ENCODE measurements at regions not wholly inside any gene's neighbourhood (a gene's known extent, or its start where the extent isn't known, plus 50 kb on each side); places are given as distances from the start of the nearest gene placed in this dataset.
"Not testable (repeated sequence)": the region's sequence is repeated elsewhere in the genome, so short reads cannot be mapped to it uniquely, and the experiment has no call there.

- DNase-seq (ENCODE audit: low spot score) = no peak
Observed at GRCh38 chr22:47409539-47410275, 647.3 kb downstream of the TBC1D22A start.

GRCh38 chr22:47408409-47408808 lies 646.0 kb downstream of the TBC1D22A start:
- DNase-seq (ENCODE audit: low spot score) = no peak

DNA sequence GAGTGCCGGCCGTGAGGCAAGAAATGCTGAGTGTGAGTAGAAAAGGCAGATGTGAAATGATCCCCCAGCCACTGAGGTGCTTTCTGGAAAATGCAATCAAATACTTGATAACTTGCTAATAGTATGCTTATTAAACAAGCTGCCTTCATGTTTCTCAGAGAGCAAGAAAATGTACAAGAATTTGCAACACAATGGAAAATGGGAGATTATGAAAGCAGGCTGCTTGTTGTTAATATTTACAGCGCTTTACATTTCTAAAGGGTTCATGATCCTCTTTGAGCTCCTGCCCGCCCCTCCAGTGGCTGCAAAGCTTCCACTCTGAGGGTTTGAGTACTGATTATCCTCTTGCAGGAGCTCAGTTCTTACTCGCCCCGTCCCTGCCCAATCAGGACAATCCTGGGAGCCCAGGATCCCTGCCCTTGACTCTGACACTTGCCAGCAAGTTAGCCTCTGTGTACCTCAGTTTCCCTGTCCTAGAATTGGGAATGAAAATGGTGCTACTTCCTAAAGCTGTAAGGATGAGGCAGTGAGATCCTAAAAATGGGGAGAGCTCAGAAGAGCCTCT lies 645.1 kb downstream of the TBC1D22A start:
- DNase-seq (ENCODE audit: low spot score) = no peak

GRCh38 chr22:47406896-47407295 lies 644.4 kb downstream of the TBC1D22A start:
- DNase-seq (ENCODE audit: low spot score) = no peak

DNA sequence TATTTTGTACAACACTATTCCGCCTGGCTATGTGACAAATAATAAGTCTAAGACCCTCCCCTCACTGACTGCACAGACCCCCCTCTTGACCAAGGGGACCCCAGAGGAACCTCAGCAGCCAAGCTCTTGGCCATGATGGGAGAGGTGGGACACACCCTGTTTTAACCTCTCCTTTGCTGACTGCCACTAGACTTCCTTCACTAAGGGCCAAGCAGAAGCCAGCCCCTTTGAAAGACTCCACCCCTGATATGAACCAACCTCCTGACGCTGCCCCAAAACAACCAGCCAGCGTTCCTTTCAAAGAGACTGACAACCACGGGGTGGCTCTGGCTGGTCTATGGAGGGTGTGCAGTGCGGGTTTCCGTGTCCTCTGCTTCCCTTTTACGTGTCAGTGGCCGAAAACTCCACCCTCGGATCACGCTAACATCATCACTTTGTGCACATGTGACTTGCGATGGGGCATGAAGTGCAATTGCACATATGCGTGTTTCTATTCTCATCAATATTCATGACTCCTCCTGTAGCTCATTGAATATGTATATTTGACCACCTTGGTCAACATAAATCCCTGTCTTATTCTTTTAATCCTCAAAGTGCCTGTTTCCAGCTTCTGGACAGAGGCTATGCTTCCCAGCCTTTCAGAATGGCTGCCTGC lies 643.9 kb downstream of the TBC1D22A start:
- no peak for DNase-seq (ENCODE audit: low spot score)

DNA sequence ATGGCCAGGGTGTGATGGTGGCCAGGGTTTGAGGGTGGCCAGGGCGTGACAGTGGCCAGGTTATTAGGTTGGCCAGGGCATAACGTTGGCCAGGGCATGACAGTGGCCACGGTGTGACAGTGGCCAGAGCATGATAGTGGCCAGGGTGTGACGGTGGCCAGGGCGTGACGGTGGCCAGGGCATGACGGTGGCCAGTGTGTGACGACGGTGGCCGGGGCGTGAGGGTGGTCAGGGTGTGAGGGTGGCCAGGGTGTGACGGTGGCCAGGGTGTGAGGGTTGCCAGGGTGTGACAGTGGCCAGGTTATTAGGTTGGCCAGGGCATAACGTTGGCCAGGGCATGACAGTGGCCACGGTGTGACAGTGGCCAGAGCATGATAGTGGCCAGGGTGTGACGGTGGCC lies 642.8 kb downstream of the TBC1D22A start:
- DNase-seq (ENCODE audit: low spot score) = not testable (repeated sequence)

DNA sequence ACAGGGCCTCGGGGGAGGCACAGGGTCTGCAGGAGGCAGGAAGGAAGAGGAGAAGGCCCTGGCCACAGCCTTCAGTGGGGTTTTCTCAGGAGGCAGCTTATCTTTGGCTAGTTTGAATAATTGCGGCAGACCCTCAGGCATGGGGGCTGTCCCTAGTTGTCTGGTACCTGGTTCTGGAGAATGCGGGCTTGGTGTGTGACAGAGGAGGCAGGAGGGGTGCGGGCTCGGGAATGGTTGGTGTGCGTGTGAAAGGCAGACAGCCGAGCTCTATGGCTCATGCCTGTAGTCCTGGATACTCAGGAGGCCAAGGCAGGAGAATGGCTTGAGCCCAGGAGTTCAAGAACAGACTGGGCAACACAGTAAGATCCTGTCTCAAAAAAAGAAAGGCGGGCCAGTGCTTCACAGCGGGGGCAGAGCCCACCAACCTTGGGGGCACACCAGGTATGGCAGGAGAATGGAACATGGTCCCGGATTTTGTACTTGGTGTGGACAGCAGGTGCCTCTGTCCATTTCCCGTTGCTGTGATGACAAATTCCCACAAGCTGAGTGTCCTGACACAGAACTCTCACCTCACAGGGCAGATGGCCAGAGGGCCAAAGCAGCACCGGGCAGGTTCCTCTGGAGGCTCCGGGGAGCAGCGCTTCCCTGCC lies 640.6 kb downstream of the TBC1D22A start:
- no peak for DNase-seq (ENCODE audit: low spot score)

DNA sequence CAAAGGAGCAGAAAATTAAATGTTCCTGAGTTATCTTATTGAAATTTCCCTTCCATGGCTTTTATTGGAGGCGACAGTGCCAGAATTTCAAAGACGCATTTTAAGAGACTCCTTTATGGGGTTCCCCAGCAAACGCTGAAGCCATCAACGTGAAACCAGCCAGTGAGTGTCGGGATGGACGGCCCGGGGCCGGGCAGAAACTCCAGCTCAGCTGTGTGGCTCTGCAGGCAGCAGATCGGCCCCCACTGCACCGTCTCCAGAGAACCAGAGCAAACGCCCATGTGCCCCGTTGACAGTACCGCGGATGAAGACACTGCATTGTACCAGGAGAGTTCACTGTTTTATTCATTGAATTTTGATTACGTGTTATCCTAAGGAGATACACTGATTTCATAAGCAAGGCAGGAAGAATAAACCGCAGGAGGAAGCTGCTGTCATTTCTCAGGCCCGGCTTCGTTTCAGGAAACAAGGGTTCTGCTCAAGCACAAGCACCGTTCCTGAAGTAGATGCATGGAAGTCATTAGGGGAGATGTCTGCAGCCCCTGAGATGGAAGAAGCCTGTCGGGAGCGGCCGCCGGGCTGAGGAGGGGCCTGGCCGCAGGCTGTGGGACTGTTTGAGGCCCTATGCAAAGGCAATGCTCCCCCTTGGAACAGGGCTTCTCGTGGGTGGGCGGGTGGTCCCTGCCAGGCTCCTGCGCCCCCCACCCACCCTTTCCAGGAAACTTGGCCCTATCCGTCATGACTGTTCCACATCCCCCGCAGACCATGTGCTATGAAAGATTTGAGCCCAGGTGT lies 639.7 kb downstream of the TBC1D22A start:
- DNase-seq (ENCODE audit: low spot score) = no peak

GRCh38 chr22:47401592-47401898 lies 639.1 kb downstream of the TBC1D22A start:
- DNase-seq (ENCODE audit: low spot score) = no peak

DNA sequence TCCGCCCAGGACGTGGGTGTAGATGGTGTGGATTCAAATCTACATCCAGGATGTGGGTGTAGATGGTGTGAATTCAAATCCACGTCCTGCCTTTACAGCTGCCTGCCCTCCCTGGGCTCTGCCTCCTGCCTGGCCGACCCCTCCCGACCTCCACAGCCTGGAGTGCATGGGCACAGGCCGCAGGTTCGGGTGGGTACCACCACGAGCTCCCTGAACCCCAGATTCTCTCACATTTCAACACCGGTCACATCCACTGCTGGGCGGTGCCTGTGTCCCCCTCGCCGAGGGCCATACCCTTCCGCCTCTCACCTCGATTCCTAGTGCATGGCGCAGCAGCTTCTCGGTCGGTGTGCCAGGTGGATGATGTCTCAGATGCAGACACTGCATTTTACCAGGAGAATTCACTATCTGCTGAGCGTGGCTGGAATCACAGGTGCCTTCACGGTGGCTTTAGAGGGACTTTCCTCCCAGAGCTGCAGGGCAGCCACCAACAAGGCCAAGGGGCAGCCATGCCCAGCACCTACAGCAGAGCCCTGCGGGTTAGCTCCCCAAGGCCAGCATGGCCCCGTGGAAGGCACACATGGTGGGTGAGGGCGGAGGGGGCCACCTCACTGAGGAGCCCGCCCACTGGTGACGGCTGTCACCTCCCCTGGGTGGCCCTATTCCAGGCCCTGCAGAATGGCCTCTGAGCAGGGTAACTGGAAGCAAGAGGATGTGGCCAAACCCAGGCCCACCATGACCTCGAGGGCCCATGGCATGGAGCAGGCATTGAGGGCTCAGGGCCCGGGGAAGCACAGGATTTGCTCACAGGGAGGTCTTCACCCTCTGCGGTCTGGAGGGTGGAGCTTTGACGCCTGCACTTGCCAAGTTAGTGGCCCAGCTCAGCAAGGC lies 638.5 kb downstream of the TBC1D22A start:
- no peak for DNase-seq (ENCODE audit: low spot score)

DNA sequence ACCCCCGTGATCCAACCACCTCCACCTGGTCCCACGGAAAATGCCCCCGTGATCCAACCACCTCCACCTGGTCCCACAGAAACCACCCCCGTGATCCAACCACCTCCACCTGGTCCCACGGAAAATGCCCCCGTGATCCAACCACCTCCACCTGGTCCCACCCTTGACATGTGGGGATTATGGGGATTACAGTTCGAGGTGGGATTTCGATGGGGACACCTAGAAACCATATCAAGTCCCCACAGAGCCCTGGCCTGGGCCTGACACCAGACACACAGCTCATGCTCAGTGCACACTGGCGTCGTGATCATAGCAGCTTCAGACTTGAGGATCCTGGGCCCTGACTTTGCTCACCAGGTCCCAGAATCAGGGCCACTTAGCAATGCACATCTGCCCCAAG lies 637.7 kb downstream of the TBC1D22A start:
- DNase-seq (ENCODE audit: low spot score) = not testable (repeated sequence)

DNA sequence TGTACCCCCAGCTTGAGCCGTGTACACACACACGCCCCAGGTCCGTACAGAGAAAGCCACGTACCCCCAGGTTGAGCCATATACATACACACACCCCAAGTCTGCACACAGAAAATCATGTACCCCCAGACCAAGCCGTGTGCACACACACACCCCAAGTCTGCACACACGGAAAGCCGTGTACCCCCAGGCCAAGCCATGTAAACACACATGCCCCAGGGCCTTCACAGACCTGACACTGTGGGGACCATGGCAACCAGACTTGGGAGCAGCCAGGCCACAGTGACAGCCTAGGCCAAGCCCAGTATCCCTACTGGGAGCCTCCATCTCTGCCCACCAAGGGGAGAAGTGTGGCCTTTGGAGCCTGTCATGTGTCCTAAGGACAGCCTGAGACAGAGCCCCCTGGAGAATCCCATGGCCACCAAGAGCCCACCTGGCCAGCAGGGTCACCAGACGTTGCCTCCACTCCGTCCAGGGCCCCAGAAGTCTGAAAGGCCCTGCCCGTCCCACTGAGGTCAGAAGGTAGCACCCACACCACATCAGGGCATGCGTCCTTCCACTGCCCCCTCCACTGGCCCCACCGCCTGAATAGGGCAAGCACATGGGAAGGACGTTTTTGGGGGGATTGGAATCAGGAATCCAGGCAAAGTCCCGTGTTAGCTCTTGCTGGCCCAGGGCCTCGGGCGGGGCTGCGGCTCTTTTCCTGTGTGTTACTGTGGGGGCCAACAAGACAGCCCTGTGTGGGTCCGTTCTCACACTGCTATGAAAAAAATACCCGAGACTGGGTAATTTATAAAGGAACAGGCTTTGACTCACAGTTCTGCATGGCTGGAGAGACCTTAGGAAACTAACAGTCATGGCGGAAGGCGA lies 636.7 kb downstream of the TBC1D22A start:
- DNase-seq (ENCODE audit: low spot score) = no peak

GRCh38 chr22:47398491-47398890 lies 636.0 kb downstream of the TBC1D22A start:
- no peak for DNase-seq (ENCODE audit: low spot score)

- DNase-seq (ENCODE audit: low spot score) = no peak
Observed at GRCh38 chr22:47397673-47398072, 635.2 kb downstream of the TBC1D22A start.

DNA sequence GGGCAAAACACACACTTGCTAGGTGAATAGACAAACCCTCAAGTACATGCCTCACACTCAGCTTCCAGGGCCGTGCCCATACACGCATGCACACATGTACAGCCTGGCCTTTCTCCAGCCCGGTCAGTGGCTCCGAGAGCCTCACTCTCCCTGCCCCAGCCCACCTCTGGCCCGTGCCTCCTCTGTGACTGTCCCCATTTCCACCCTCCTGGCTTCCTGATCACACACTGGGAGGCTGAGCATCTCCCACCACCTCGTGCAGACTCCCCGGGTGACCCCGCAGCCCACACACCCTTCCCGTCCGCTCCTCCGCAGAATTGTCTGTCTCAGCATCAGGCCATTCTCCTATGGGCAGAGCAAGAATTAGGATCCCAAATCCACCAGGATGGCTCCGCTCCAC lies 634.1 kb downstream of the TBC1D22A start:
- DNase-seq (ENCODE audit: low spot score) = no peak

- DNase-seq (ENCODE audit: low spot score) = no peak
Observed at GRCh38 chr22:47396105-47396504, 633.7 kb downstream of the TBC1D22A start.

DNA sequence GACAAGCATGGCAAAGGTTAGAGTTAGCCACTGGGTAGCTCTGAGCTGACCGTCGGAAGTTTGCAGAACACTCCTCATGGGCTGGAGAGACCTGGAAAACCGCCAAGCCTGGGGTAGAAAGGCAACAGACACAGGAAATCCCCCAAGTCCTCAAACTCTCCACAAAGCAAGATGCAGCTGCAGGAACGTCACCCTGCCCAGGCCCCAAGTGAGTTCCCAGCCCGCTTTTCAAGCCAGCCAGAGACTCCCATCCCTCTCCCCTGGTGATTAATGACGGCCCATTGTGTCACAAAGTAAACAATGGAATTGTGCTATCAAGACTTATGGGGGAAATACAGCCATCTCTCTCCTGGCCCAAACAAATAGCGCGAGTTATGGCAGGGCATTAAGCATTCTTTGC lies 633.0 kb downstream of the TBC1D22A start:
- DNase-seq (ENCODE audit: low spot score) = no peak

GRCh38 chr22:47394504-47395440 lies 632.3 kb downstream of the TBC1D22A start:
- no peak for DNase-seq (ENCODE audit: low spot score)

- no peak for DNase-seq (ENCODE audit: low spot score)
Observed at GRCh38 chr22:47393191-47393590, 630.7 kb downstream of the TBC1D22A start.

All from AG08396 (cell line).